ENCODE measurements at regions not wholly inside any gene's neighbourhood (a gene's known extent, or its start where the extent isn't known, plus 50 kb on each side); places are given as distances from the start of the nearest gene placed in this dataset.
A peak's percentile ranks its signal among the peaks of the same experiment; 100 is the strongest.
"Not testable (repeated sequence)": the region's sequence is repeated elsewhere in the genome, so short reads cannot be mapped to it uniquely, and the experiment has no call there.

- H3K4me3 ChIP-seq (ENCODE audit: low read depth, low read length): no peak overlapping the region
- H3K79me2 ChIP-seq: no peaks in the 10 kb centered on the region
- no peak overlapping the region for H2AFZ ChIP-seq
- no peak for TF ChIP-seq CTCF (IDR thresholded peaks at IDR 0.05)
- H3K9me3 ChIP-seq (ENCODE audit: control insufficient read depth, low read length): no peaks in the 10 kb centered on the region
- H3K4me2 ChIP-seq (ENCODE audit: low read length): no peak overlapping the region
- H3K36me3 ChIP-seq (ENCODE audit: control insufficient read depth, insufficient read depth, low read length): no peaks in the 10 kb centered on the region
- no peaks in the 10 kb centered on the region for H3K27me3 ChIP-seq (ENCODE audit: control insufficient read depth, insufficient read depth, low read length)
- H3K9ac ChIP-seq: no peak overlapping the region
- no peak overlapping the region for H3K27ac ChIP-seq
- no peaks in the 10 kb centered on the region for H3K4me1 ChIP-seq
Observed at GRCh38 chr16:88192601-88193000, 190.2 kb upstream of the ZNF469 start.

- not testable (repeated sequence) for H3K4me3 ChIP-seq (ENCODE audit: low read depth, low read length); H3K27ac ChIP-seq; H3K36me3 ChIP-seq (ENCODE audit: control insufficient read depth, insufficient read depth, low read length)
Observed at GRCh38 chr16:88193706-88194396, 188.9 kb upstream of the ZNF469 start.

GRCh38 chr16:88194397-88195268, 188.1 kb upstream of the ZNF469 start:
- H2AFZ ChIP-seq: no peak overlapping the region
- H3K9ac ChIP-seq: no peak overlapping the region
- H3K9me3 ChIP-seq (ENCODE audit: control insufficient read depth, low read length): no peaks in the 10 kb centered on the region
- no peak overlapping the region for H3K4me2 ChIP-seq (ENCODE audit: low read length)
- H3K79me2 ChIP-seq: no peaks in the 10 kb centered on the region
- H3K27me3 ChIP-seq (ENCODE audit: control insufficient read depth, insufficient read depth, low read length): no peaks in the 10 kb centered on the region
- H3K4me1 ChIP-seq: no peaks in the 10 kb centered on the region
- H3K27ac ChIP-seq: no peak overlapping the region
- H3K4me3 ChIP-seq (ENCODE audit: low read depth, low read length): no peak overlapping the region
- no peaks in the 10 kb centered on the region for H3K36me3 ChIP-seq (ENCODE audit: control insufficient read depth, insufficient read depth, low read length)
- no peak for TF ChIP-seq CTCF (IDR thresholded peaks at IDR 0.05)

More at GRCh38 chr16:88193706-88194396, 188.9 kb upstream of the ZNF469 start:
- H3K79me2 ChIP-seq; H2AFZ ChIP-seq; H3K9me3 ChIP-seq (ENCODE audit: control insufficient read depth, low read length); H3K4me1 ChIP-seq; H3K4me2 ChIP-seq (ENCODE audit: low read length); H3K27me3 ChIP-seq (ENCODE audit: control insufficient read depth, insufficient read depth, low read length); H3K9ac ChIP-seq: not testable (repeated sequence)
- TF ChIP-seq CTCF (IDR thresholded peaks at IDR 0.05): peak; percentile 60

- TF ChIP-seq CTCF (IDR thresholded peaks at IDR 0.05): no peak
- Histone ChIP-seq H3K36me3 (ENCODE audit: control insufficient read depth, insufficient read depth, low read length) (no peaks in the 10 kb centered on the region), H3K9me3 (ENCODE audit: control insufficient read depth, low read length) (no peaks in the 10 kb centered on the region), H3K4me1 (no peaks in the 10 kb centered on the region), H3K4me2 (ENCODE audit: low read length) (no peak overlapping the region), H3K4me3 (ENCODE audit: low read depth, low read length) (no peak overlapping the region), H3K27ac (no peak overlapping the region), H2AFZ (no peak overlapping the region), H3K9ac (no peak overlapping the region), H3K27me3 (ENCODE audit: control insufficient read depth, insufficient read depth, low read length) (no peaks in the 10 kb centered on the region), H3K79me2 (no peaks in the 10 kb centered on the region)
Observed at GRCh38 chr16:88195269-88195705, 187.5 kb upstream of the ZNF469 start.
